AG08396 (cell line): ENCODE measurements at regions not wholly inside any gene's neighbourhood (a gene's known extent, or its start where the extent isn't known, plus 50 kb on each side); places are given as distances from the start of the nearest gene placed in this dataset.

Source experiments
- DNase-seq: peaks from one replicate; pipeline ENCODE4 v3.0.0; 2012; ENCODE audit warnings: low spot score, mixed read lengths

DNA sequence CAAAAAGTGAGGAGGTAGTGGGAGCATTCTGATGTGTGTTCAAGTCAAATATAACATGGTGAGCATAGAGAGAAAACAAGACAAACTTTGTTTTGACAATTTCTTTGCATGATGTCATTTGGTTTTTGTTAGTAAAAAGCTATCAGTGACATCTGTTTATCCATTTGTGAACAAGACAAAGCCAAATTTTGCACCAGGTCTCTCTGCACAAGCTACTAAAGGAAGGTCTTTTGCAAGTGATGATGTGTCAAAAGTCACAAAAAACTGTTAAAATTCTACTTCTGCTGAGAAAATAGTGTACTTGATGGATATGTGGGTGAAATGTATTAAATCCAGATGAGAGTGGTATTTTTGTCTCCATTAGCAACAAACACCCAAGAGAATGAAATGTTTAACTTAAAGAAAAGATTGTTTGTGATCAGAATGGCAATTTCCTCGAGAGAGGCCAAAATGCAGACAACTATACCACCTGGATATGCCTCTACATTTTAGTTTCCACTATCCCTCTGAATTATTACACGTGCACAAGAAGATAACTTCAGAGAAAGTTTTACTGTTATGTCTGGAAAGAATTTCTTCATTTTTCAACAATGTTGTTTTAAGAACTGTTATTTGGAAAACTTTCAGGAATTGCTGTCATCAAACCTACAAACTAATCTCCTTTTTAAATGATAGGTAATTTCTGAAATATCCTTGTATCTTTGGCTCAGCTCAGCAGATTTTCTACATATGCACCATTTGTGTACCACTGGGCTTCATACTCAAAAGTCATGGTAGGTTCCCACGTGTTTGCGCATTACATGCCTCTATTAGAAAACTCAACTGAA lies 807.4 kb upstream of the ADGRL2 start:
- no peak for DNase-seq

DNA sequence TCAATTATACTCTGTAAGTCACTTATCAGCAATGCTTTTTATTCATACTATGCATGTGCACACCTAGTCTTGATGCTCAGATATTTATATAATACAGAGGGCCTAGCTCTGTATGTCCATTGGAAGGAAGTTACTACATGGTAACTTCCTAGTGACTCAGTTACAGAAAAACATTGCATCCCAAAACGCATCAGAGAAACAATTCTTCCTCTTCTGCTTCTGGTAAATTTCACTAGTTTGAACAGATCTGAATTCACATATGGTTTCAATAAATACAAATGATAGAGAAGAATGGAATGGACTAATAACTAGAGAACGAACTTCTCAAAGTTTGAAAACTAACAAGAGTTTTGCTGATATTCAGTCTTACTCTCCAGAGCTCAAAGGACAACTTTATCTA lies 811.3 kb upstream of the ADGRL2 start:
- no peak for DNase-seq

DNA sequence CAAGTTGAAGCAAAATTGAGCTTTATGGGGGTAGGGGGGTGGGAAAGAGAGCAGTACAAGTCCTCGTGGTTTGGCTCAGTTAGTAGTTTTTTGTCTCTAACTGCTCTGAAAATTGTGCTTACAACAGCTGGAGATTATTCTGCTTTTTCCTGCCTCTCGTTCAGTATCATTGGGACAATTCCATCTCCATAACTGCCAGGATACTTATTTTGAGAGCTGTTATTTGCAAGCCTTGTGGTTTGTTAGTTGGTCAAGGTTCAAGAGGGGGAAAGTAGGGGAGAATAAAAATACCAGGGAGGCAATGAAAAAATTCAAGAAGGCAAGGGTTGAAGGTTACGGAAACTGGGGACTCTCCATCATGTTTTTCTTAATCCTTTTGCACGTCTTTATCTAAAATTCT lies 811.8 kb upstream of the ADGRL2 start:
- no peak for DNase-seq

DNA sequence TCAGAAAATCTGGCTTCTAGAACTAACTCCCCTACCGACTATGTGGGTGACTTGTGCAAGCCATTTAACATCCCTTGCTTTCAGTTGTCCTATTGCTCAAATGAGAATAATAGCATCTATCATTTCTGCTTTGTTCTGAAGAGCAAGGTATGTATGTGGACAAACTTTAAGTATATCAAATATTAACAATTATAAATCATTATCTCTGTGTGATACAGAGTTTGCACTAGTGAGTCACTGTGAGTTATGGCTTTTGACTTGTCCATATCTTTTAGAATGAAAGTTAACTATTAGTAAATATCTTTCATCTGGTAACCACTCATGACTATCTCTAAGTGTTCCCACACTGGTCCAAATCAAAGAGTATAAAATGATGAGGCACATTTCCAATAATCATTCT lies 812.9 kb upstream of the ADGRL2 start:
- DNase-seq = no peak

DNA sequence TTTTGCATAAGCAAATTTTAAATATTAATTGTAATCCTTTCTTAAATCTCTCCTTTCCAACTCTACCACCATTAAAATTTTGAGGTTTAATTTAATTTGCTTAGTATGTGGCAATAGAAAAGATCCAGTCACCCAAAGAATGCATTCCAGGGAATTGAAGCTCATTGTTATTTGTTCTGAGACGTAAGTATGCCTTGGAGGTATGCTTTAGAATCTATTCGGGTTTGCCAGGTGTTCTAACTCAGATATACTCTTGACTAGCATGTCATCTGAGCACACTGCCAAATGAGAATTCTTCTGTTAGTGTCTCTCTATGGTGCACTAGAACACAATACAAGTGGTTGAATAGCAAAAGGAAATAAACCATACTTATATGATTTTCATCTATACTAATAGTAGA lies 813.6 kb upstream of the ADGRL2 start:
- DNase-seq = no peak

DNA sequence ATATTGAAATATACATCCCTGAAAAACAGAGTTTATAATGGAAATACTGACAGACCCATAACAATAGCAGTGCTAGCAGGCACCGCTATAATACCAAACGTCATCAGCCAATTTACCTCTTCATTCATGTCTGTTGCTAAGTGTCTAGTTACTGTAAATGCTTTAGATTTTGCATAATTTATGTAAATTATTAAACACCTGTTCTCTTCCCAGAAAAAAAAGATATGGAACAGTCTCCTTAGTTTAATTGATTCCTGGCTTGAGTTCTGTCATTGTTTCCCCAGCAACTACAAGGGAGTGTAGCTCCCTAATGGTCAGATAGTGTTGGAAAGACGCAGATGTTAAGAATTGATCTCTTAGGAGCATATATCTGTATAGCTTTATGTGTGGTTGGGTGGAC lies 817.9 kb upstream of the ADGRL2 start:
- no peak for DNase-seq

DNA sequence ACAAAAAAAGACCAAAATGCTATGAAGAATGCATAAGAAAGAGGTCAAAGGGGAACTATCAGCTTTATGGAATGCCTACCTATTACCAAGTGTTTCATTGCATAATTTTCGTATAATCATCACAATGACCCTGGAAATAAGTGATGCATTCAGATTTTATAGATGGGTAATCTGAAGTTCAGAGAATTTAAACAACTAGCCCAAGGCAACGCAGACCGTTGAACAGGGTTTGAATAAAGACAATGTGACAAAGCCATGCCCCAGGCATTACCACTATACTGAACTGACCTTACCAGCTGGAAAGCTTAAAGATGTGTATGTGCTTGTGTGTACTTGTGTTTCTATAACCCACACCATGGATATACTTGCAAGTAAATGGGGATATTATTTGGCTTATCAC lies 827.6 kb upstream of the ADGRL2 start:
- no peak for DNase-seq

DNA sequence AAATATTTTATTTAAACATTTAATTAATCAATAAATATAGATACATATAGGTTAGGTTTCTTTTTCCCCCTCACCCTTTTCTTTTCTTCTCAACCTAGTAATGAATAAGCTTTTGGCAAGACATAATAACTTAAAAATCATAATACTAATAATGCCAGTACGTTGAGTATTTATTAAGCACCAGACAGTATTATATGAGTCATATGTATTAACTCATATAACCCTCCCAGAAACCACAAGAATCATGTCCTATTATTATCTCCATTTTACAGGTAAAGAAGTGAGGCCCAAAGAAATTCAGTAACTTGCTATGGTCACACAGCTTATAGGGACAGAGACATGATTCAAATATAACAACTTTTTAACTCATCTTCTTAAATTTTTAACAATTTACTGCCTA lies 834.5 kb upstream of the ADGRL2 start:
- DNase-seq = no peak

DNA sequence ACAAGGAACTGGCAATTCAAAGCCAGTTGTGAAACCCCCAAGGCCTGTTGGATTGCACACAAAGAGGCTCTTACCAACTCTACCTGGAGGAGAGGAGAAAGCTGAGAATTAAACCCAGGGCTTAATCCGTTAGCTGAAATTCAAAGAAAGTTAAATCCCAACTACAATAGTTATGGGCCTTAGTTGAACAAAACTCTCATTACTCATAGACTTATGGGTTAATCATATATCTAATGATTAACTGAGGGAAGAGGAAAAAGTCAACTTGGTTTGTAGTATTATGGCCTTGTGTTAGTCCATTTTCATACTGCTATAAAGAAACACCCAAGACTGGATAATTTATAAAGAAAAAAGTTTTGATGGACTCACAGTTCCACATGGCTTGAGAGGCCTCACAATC lies 838.2 kb upstream of the ADGRL2 start:
- no peak for DNase-seq

DNA sequence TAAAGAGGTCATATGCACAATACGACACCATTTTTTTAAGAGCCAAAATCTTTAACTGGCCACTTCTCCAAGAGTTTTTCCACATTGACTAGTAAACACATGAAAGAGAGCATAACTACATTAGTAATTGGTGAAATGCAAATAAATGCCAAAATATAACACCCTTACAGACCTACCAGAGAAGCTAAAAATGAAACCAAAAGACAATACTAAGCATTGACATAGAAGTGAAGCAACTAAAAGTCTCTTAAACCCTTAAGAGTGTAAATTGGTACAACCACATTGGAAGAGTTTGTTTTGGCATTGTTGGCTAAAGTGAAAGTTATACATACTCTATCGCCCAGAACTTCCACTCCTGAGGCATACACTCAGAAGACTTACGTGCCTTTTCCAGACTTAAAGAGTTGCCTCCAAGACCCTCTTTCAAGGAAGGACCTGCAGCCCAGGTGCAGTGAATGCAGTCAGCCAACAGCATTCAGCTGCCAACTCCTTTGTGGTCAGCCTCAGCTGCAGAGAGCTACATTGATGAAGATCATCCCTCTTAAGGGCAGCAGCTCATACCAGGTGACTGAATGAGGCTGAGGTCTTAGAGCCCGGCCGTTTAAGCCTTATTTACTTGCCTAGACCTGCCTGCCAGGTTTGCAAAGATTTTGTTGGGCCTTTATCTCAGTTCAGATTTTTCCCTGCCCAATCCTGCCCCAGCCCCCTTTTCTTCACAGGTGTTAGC lies 839.1 kb upstream of the ADGRL2 start:
- no peak for DNase-seq

DNA sequence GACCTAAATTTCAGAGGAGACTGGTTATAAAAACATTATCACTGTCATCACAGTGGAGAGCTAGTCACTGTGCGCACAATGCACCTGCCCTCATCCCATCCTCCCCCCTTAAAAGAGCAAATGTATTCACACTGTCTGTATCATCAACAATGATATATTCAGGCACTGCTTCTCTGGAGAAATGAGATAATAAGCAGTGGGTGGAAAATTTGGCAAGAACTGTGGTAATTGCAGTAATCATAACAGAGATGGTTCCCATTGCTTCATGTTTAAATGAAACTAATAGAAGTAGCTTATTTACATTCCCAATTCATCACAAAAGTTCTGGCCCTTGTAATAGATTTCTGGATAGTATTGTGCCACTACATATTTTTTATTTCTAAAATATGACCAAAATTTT lies 867.4 kb upstream of the ADGRL2 start:
- DNase-seq = no peak

DNA sequence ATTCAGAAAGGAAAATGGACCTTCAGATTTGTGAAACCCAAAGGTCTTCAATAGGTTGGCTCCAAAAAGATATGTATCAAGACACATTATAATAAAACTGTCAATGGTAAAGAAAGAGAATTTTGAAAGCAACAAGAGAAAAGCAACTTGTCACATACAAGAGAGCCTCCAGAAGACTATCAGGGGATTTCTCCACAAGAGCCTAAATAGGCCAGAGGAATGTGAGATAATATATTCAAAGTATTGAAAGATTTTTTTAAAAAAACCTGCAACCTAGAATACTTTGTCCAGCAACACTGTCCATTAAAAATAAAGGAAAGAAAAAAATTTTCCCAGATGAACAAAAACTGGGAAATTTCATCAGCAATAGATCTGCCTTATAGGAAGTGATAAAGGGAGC lies 869.6 kb upstream of the ADGRL2 start:
- DNase-seq = no peak

DNA sequence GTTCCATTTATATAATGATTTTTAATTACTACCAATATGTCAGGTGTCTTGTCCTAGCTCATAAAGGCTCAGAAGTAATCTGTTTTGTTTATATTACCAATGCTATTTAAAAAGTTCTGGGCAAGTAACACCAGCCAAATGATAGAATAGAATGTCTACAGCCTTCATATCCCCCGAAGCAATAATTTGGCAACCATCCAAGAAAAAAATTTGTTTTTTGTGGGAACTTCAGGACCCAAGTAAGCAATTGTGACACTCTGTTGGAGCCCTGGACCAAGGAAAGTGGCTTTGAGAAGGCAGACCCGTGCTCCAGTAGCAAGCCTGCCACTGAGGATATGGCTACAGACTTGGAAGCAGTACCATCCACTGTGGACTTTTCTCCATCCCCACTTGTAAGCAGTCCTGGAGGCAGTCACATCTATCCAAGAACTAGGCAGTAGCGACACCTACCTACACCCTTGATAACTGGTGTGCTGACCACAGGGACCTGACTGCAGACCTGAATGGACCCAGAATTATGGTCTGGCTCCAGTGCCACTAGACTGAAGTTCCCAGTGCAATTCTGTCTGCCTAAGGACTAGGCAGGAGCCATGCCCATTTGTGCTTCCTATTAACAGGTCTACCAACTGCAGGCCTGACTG lies 870.7 kb upstream of the ADGRL2 start:
- no peak for DNase-seq

DNA sequence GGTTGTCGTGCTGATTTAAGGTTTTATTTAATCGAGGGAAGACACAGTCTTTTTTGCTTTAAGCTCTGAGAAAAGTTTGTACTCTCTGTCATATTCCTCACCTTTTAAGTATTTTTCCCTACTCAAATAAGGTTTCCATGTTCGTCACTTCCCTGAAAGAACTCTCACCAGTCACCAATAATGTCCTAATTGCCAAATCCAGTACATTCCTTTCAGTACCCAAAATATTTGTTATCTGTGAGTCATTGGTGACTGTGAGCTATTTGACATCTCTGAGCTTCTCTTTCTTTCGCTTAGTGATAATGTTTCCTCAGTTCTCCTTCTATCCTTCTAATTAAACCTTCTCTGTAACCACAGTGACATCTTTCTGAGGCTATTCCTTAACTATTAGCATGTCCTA lies 874.2 kb upstream of the ADGRL2 start:
- DNase-seq = no peak

DNA sequence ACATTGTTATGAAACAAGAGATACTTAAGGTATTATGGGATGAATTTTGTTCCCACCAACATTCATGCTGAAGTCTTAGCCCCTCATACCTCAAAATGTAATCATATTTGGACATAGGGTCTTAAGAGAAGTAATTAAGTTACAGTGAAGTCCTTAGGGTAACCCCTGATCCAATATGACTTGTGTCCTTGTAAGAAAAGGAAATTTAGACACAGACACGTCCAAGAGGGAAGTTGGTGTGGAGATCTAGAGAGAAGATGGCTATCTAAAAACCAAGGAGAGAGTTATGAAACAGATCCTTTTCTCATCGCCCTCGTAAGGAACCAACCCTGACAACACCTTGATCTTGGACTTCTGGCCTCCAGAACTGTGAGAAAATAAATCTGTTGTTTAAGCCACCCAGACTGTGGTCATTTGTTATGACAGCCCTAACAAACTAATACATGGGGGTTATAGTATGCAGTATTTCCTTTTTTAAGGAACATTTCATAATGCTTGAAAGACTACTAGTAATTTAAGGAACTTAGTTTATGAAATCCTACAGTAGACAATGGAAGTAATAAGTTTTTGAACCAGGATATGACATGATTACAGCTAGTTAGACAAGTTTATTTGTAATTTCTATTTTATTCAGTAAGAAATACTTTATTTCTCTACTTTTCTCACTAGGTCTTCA lies 875.5 kb upstream of the ADGRL2 start:
- no peak for DNase-seq

DNA sequence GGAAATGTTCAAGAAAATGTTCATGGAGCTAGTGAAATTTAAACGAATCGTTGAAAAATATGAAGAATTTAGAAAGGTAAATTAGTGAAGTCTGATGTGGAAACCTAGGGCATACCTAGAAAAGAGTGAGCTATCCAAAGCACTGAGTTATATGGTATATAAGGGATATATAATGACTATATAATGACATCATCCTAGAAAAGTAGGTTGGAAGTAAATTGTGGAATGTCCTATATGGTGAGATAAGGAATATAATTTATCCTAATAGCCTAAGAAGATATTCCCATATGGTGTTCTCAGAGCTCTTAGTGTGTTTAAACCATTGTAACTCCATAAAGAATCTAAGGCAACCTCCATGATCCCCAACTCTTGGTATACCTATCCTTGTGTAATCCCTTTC lies 876.4 kb upstream of the ADGRL2 start:
- no peak for DNase-seq

DNA sequence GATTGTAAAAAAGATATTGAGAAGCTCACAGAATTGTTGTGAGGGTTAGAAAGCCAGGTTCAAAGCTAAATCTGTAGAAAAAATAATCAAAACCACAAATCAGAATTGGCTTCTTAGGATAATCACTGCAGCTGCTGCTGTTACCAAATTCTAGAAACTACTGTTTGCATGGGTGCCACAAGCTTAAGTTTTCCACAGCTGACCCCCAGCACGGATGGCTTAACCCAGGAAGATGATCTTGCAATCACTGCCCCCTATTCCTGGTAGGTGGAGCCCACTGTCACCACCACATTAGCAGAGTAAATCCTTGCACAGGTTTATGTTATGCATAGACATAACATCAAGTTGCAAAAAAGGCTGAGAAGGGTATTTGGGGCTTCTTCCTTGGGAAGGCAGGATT lies 877.8 kb upstream of the ADGRL2 start:
- DNase-seq = no peak

DNA sequence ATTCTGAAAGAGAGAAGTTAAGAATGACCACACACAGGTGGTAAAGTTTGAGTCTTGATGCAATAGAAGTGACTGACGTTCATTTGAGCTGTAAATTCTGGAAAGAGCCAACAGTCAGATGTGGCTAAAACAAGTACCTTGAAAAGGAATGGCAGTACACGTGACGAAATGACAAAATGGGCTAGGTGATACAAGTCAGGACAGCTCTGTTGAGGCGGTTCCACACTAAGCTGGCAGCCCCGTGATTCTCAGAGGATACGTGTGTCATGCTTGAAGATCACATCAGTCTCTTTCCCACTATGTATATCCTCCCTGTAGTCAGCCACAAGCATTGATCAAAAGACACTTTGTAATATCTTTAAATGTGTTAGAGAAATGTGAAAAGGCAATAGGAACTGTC lies 881.3 kb upstream of the ADGRL2 start:
- no peak for DNase-seq

DNA sequence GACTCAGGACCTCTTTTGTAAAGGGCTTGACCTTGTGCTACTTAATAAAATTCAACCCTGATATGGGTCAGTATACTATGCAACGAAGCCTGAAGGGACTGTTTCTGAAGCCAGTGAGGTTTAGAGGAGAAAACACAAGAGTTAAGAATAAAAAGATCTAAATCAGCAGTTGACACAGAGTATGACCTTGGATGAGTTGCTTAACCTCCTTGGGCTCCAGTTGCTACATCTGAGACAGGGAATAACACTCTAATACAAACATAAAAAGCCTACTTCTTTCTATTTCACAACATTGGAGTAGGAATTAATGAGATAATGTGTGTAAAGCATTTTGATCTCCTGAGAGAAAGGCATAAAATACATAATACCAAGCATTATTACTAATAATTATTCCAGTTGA lies 882.4 kb upstream of the ADGRL2 start:
- no peak for DNase-seq

DNA sequence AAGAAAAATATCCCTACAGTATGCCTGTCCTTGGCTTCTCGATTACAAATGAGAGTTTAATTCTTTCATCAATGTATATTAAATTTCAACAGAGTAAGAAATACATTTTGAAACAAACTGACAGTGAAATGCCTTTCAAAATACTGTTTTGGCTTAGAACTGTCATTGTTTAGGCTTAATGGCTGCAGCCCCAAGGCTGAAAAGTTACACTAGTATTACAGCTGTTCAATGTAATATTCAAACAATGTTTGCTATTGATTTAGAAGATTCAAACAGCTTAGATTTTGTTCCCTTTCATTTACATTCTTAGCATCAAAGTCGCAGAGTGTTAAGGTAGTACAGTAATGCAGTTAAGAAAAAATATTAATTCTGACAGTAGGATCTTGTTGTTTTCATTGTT lies 882.9 kb upstream of the ADGRL2 start:
- DNase-seq = no peak

DNA sequence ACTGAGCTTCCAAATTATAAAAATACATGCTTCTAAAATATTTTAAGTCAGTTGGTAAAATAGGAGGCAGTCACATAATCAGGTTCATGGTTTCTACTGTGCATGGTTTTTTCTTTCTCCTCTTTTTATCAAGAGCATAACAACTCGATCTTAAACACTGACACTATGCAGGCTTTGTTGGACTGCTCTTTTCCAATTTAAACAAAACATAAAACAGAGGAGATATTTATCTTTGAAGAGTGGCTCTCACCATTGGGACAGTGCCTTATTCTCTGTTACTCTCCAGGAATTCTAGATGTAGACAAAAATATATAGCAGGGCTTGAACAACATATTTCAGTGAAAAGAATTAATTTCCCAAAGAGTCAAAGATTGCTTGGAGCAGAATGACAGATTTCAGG lies 883.5 kb upstream of the ADGRL2 start:
- no peak for DNase-seq

DNA sequence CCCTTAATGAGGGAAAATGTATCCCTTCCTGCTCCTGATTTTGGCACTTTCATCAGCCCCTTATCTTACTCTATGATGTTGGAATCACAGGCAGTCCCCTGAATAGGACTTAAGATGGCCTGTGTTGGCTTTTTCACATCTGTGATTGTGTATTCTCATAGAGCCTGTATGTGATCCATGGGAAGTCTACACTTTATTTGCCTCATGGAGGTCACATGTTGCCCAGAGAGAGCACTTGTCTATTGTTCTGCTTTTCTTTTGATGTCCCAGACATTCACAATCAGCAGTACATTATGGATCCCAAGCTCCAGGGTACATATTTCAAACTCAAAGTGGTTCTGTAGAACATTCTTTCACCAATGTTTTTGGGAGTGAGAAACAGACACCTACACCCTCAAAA lies 885.2 kb upstream of the ADGRL2 start:
- no peak for DNase-seq

DNA sequence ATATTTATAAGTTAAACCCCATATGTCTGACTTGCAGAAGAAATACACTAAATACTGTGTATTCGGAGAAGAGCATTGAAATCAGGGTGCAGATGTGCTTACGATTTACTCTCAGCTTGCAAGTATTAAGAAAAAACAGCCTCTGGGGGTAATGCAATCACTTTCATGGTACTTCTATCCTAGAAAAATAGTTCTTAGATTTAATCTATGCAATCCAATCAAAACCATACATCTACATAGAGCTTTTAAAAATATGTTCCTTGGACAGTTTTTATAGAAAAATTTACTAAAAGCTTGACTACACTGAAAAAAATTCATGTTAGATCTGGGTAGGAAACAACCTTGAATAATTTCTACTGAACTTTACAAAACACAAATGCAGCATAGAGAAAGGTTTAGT lies 890.3 kb upstream of the ADGRL2 start:
- DNase-seq = no peak
